AG04449 (cell line): ENCODE measurements at regions not wholly inside any gene's neighbourhood (a gene's known extent, or its start where the extent isn't known, plus 50 kb on each side); places are given as distances from the start of the nearest gene placed in this dataset.
"Not testable (repeated sequence)": the region's sequence is repeated elsewhere in the genome, so short reads cannot be mapped to it uniquely, and the experiment has no call there.

Experiments used
- CTCF ChIA-PET: fragments of 350-600 bp; formaldehyde crosslinking; extraction: SDS; loops from one replicate; lab custom pipeline; 2021; ENCODE audit warnings: antibody characterized with exemption; lab: Yijun Ruan, JAX
- POLR2A ChIA-PET: fragments of 400-600, 350-600 bp; formaldehyde crosslinking; extraction: SDS; loops from one replicate; lab custom pipeline; 2020; ENCODE audit warnings: antibody characterized with exemption, inconsistent platforms; lab: Yijun Ruan, JAX
- DNase-seq: peaks from one replicate; pipeline ENCODE4 v3.0.0-alpha.2; 2010; ENCODE audit warnings: low read depth, low spot score
- H3K4me3 ChIP-seq: 2 replicates; pipeline ENCODE4 v1.5.1; 2011; ENCODE audit warnings: low read depth, mild to moderate bottlenecking, control low read depth, low read length
- CTCF ChIP-seq: IDR thresholded peaks from one replicate; pipeline ENCODE4 v1.5.1; 2011; ENCODE audit warnings: mild to moderate bottlenecking, moderate library complexity, low read length, control low read depth, inconsistent platforms; ENCODE audit not compliant: insufficient read depth; ENCODE audit errors: missing control alignments

- DNase-seq, POLR2A ChIA-PET, H3K4me3 ChIP-seq, CTCF ChIA-PET: not testable (repeated sequence)
These were observed 56.2 kb upstream of the CCZ1B start for GRCh38 chr7:6882321-6882721.

- CTCF ChIA-PET, DNase-seq, H3K4me3 ChIP-seq, POLR2A ChIA-PET: not testable (repeated sequence)
These were observed 57.7 kb upstream of the CCZ1B start for GRCh38 chr7:6883756-6884155.

GRCh38 chr7:6886198-6886597 is 60.1 kb upstream of the CCZ1B start:
- TF ChIP-seq CTCF: no peak
- CTCF ChIA-PET: interaction anchor here (1.1 kb wide), 1 partner anchor 28 kb away, joined by 3 read pairs; no protein-coding TSS in a partner anchor
- no peak overlapping the region for H3K4me3 ChIP-seq
- POLR2A ChIA-PET: no interaction called here
- DNase-seq: no peak

- POLR2A ChIA-PET, H3K4me3 ChIP-seq, DNase-seq, CTCF ChIA-PET: not testable (repeated sequence)
These were observed 62.4 kb upstream of the CCZ1B start for GRCh38 chr7:6888267-6889045.

- TF ChIP-seq CTCF: no peak
- H3K4me3 ChIP-seq: no peak overlapping the region
- no peak for DNase-seq
- CTCF ChIA-PET: no interaction called here
- POLR2A ChIA-PET: no interaction called here
These were observed 63.3 kb upstream of the CCZ1B start for GRCh38 chr7:6889252-6889812.

- H3K4me3 ChIP-seq, POLR2A ChIA-PET, DNase-seq, CTCF ChIA-PET: not testable (repeated sequence)
These were observed 76.0 kb upstream of the CCZ1B start for GRCh38 chr7:6902097-6902518.

- CTCF ChIA-PET, DNase-seq, POLR2A ChIA-PET, H3K4me3 ChIP-seq: not testable (repeated sequence)
These were observed 77.2 kb upstream of the CCZ1B start for GRCh38 chr7:6903289-6903688.

GRCh38 chr7:6903792-6904191 is 77.7 kb upstream of the CCZ1B start:
- CTCF ChIA-PET, DNase-seq, POLR2A ChIA-PET, H3K4me3 ChIP-seq: not testable (repeated sequence)

- ChIA-PET POLR2A (no interaction called here), CTCF (interaction anchor here (0.9 kb wide), 1 partner anchor 13 kb away, joined by 3 read pairs; no protein-coding TSS in a partner anchor)
These were observed 91.2 kb upstream of the CCZ1B start for GRCh38 chr7:6917258-6917657.

GRCh38 chr7:6919169-6919568 is 93.1 kb upstream of the CCZ1B start:
- H3K4me3 ChIP-seq, CTCF ChIA-PET, DNase-seq, POLR2A ChIA-PET: not testable (repeated sequence)

More at GRCh38 chr7:6917258-6917657, 91.2 kb upstream of the CCZ1B start:
- DNase-seq: no peak
- TF ChIP-seq CTCF: no peak
- H3K4me3 ChIP-seq: no peak overlapping the region

GRCh38 chr7:6924523-6924922 is 98.4 kb upstream of the CCZ1B start:
- POLR2A ChIA-PET, H3K4me3 ChIP-seq, DNase-seq, CTCF ChIA-PET: not testable (repeated sequence)

GRCh38 chr7:6926193-6927174 is 100.4 kb upstream of the CCZ1B start:
- POLR2A ChIA-PET, DNase-seq, CTCF ChIA-PET, H3K4me3 ChIP-seq: not testable (repeated sequence)
